Bronchial epithelial cell (primary cell): ENCODE measurements at regions not wholly inside any gene's neighbourhood (a gene's known extent, or its start where the extent isn't known, plus 50 kb on each side); places are given as distances from the start of the nearest gene placed in this dataset.

ENCODE experiments used
- DNase-seq: peaks from one replicate; pipeline ENCODE4 v3.0.0-alpha.2; 2010; ENCODE audit warnings: low read depth
- FAIRE-seq: peaks from 2 replicates; lab custom pipeline; 2011; peaks lifted over from hg19 to GRCh38; lab: Jason Lieb, UNC
- H3K27me3 ChIP-seq: 2 replicates; pipeline ENCODE4 v1.5.1; 2011; ENCODE audit warnings: low read length; ENCODE audit not compliant: control insufficient read depth, insufficient read depth
- H3K36me3 ChIP-seq: 2 replicates; pipeline ENCODE4 v1.5.1; 2011; ENCODE audit warnings: low read length; ENCODE audit not compliant: control insufficient read depth, insufficient read depth
- H3K4me3 ChIP-seq: 2 replicates; pipeline ENCODE4 v1.5.1; 2011; ENCODE audit warnings: mild to moderate bottlenecking, low read depth, low read length, control low read depth
- TF ChIP-seq, protein P1 (sequence below): IDR thresholded peaks from 2 replicates; pipeline ENCODE4 v1.5.1; 2011; ENCODE audit warnings: mild to moderate bottlenecking, moderate library complexity, low read length, control low read depth, inconsistent platforms; ENCODE audit not compliant: insufficient read depth, severe bottlenecking

GRCh38 chr5:90285581-90285980 lies 124.0 kb downstream of the CETN3 start:
- no peak overlapping the region for H3K4me3 ChIP-seq
- FAIRE-seq (no peak), DNase-seq (peak; percentile 63)
- H3K36me3 ChIP-seq, result no peaks in the 10 kb centered on the region
- TF ChIP-seq, protein P1, sequence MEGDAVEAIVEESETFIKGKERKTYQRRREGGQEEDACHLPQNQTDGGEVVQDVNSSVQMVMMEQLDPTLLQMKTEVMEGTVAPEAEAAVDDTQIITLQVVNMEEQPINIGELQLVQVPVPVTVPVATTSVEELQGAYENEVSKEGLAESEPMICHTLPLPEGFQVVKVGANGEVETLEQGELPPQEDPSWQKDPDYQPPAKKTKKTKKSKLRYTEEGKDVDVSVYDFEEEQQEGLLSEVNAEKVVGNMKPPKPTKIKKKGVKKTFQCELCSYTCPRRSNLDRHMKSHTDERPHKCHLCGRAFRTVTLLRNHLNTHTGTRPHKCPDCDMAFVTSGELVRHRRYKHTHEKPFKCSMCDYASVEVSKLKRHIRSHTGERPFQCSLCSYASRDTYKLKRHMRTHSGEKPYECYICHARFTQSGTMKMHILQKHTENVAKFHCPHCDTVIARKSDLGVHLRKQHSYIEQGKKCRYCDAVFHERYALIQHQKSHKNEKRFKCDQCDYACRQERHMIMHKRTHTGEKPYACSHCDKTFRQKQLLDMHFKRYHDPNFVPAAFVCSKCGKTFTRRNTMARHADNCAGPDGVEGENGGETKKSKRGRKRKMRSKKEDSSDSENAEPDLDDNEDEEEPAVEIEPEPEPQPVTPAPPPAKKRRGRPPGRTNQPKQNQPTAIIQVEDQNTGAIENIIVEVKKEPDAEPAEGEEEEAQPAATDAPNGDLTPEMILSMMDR, result no peak
- no peaks in the 10 kb centered on the region for H3K27me3 ChIP-seq

DNA sequence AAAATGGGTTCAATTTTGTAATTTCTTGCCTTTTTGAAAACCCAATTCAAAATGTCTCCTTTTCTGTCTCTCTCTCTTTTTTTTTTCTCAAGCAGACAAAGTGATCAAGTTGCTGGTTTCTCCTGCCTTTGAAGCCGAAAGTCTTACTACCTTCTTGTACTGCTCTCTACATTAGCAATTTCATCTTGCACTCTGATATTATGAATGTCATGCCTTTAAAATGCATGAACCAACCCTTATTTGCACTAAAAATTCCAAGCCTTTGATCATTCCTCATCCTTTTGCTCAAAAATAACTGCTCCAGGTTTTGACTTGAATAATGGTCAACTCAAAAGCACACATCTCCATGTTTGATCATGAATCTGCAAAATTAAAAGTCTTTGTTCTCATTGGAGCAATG lies 125.2 kb downstream of the CETN3 start:
- Histone ChIP-seq H3K36me3 (no peaks in the 10 kb centered on the region), H3K4me3 (no peak overlapping the region), H3K27me3 (no peaks in the 10 kb centered on the region)
- DNase-seq, result no peak
- TF ChIP-seq, protein P1, result no peak
- FAIRE-seq, result no peak

GRCh38 chr5:90279091-90279490 lies 130.5 kb downstream of the CETN3 start:
- Histone ChIP-seq H3K36me3 (no peaks in the 10 kb centered on the region), H3K4me3 (no peak overlapping the region), H3K27me3 (peaks cover 1% of the 10 kb centered on the region)
- FAIRE-seq (no peak), DNase-seq (peak; percentile 17)
- TF ChIP-seq, protein P1, result no peak

DNA sequence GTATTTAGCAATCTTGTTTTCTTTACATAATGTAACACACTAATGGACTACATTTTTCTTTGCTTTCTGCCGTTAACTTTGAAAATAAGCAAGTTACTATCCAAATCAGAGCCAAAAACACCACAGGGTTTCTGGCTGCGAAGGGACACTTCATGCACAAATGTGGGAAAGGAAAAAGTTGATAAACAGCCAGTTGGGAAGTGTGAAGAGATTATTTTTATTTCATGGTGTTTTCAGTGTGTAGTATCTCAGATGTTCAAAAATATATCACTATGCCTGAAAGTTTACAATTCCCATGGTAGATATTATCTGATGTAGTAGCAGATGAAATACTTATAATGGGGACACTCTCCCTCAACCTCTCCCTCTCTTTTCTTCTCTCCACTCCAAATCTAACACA lies 135.3 kb downstream of the CETN3 start:
- FAIRE-seq, result no peak
- TF ChIP-seq, protein P1, result no peak
- Histone ChIP-seq H3K36me3 (no peaks in the 10 kb centered on the region), H3K27me3 (peaks cover 1% of the 10 kb centered on the region), H3K4me3 (no peak overlapping the region)
- no peak for DNase-seq

GRCh38 chr5:90267646-90268045 lies 141.9 kb downstream of the CETN3 start:
- no peak overlapping the region for H3K4me3 ChIP-seq
- no peaks in the 10 kb centered on the region for H3K36me3 ChIP-seq
- no peaks in the 10 kb centered on the region for H3K27me3 ChIP-seq
- DNase-seq (no peak), FAIRE-seq (no peak)
- TF ChIP-seq, protein P1, result no peak

GRCh38 chr5:90265545-90265857 lies 144.1 kb downstream of the CETN3 start:
- no peak for DNase-seq
- Histone ChIP-seq H3K27me3 (no peaks in the 10 kb centered on the region), H3K4me3 (no peak overlapping the region), H3K36me3 (no peaks in the 10 kb centered on the region)
- TF ChIP-seq, protein P1, result no peak
- FAIRE-seq, result no peak
